GM12872 (cell line): ENCODE measurements at regions not wholly inside any gene's neighbourhood (a gene's known extent, or its start where the extent isn't known, plus 50 kb on each side); places are given as distances from the start of the nearest gene placed in this dataset.

Experiments used
- TF ChIP-seq, protein P1 (sequence below): IDR thresholded peaks from 3 replicates; pipeline ENCODE4 v1.5.1; 2011; ENCODE audit warnings: low read depth, mild to moderate bottlenecking, low read length, moderate library complexity; ENCODE audit not compliant: insufficient read depth

DNA sequence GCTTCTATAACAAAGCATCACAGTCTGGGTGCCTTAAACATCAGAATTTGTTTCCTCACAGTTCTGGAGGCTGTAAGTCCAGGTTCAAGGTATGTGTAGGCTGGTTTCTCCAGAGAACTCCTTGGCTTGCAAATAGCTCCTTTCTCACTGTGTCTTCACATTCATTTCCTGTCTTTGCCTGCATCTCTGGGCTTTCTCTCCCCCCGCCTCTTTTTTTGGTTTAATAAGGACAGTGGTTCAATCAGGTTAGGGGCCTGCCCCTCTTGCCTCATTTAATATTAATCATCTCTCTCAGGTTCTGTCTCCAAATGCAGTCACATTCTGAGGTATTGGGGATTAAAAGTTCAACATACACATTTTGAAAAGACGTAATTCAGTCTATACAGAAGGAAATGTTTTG, 225.5 kb upstream of the ATP10B start:
- TF ChIP-seq, protein P1, sequence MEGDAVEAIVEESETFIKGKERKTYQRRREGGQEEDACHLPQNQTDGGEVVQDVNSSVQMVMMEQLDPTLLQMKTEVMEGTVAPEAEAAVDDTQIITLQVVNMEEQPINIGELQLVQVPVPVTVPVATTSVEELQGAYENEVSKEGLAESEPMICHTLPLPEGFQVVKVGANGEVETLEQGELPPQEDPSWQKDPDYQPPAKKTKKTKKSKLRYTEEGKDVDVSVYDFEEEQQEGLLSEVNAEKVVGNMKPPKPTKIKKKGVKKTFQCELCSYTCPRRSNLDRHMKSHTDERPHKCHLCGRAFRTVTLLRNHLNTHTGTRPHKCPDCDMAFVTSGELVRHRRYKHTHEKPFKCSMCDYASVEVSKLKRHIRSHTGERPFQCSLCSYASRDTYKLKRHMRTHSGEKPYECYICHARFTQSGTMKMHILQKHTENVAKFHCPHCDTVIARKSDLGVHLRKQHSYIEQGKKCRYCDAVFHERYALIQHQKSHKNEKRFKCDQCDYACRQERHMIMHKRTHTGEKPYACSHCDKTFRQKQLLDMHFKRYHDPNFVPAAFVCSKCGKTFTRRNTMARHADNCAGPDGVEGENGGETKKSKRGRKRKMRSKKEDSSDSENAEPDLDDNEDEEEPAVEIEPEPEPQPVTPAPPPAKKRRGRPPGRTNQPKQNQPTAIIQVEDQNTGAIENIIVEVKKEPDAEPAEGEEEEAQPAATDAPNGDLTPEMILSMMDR: no peak

DNA sequence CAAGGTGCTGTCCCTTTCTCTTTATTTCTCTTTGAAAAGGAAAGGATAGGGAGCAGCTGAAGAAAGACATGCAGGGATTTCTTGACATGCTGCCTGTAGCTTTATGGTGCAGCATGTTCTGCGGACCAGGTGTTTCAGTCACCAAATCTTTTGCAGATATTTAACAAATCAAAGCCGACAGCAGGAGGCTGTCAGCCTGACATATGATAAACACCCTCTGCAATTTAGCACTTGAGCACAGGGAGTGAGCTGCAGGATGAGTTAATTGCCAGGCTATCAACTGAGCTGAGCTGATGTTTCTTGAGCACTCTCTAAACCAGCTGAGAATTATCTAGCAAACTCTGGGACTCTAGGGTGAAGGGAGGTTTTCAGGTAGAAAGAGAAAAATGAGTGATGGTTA, 212.8 kb upstream of the ATP10B start:
- TF ChIP-seq, protein P1: no peak

DNA sequence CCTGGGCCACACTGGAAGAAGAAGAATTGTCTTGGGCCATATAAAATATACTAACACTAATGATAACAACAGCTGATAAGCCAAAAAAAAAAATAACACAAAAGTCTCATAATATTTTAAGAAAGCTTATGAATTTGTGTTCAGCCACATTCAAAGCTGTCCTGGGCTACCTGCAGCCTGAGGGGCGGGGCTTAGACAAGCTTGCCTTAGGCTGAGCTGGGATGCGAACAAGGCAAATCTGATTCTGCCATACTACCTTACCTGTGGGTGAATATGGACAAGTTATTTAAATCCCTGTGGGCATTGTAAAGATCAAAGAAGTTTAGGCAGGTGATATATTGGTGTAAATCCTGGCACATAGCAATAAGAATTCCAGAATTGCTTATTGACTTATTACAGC, 212.3 kb upstream of the ATP10B start:
- TF ChIP-seq, protein P1: no peak

DNA sequence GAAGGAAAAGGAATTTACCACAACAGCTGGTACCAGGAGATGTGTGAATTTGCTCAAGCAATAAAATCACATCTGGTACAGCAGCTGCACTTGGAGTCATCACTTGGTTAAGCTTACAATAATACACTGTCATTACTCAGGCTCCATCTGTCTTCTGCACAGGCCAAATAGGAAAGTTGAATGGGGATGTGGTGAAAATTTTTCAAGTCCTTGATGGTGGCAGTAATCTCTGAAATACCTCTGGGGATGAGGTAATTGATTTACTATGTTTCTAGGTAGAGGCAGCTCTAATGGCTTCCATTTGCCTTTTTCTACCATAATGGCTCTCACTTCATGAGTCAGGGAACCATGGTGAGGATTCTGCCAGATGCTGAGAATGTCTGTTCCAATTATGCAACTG, 206.8 kb upstream of the ATP10B start:
- TF ChIP-seq, protein P1: no peak

DNA sequence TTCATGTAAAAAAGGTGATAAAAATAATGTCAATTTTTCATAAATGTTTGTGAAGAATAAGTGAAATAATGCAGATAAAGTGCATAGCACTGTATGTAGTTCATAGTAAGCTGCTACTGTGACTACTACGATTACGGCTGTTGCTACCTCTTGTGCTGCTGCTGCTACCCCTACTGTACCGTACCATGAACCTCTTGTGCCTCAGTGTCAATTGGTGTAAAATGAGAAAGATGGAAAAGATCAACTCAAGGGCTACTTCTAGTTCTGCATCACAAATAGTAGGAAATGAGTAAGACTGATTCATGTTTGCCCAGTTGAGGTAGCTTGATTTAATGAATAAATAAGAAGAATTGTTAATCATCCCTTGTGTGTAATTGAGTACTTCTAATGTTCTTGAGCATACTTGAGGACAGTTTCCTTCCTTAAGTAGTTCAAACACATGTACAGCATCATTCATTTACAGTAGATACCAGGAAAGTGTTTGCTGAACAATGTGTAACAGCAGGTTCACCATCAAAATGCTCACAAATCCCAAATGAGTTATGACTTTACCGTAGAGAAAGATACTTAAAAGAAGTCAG, 200.0 kb upstream of the ATP10B start:
- TF ChIP-seq, protein P1: no peak

DNA sequence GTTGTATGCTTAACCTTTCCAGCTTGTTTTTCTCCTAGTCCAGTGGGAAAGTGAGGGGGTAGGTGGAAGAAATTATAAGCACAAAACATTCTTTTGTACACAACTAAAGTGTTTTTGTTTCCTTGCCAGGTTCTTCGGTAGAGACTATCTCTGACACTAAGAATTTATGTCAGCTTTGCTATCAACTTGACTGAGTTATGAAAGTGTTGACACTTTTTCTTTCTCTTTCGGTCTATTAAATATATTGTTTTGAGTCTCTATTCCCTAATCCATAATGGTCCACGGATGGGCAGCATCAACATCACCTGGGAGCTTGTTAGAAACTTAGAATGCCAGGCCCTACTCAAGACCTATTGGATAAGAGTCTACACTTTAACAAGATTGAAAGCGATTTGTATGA, 195.0 kb upstream of the ATP10B start:
- TF ChIP-seq, protein P1: no peak

DNA sequence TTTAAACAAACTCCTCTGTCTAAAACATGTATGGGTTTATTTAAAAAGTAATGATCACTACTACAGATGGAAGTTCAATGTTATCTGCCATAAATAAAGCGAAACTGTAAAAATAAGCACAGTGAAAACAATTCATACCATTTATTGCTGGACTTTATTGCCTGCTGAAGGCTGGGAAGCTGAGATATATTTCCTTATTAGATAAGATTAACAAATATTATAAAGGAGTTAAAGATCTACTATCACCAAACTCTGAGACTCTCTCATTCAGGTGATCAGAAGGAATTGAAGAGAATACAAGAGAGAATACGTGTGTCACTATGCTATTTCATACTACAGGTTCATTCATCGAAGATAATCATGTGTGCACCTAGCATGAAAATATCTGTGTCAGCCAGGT, 190.9 kb upstream of the ATP10B start:
- TF ChIP-seq, protein P1: no peak
